HAP-1 (cell line): ENCODE measurements at regions not wholly inside any gene's neighbourhood (a gene's known extent, or its start where the extent isn't known, plus 50 kb on each side); places are given as distances from the start of the nearest gene placed in this dataset.
A peak's percentile ranks its signal among the peaks of the same experiment; 100 is the strongest.
"Not testable (repeated sequence)": the region's sequence is repeated elsewhere in the genome, so short reads cannot be mapped to it uniquely, and the experiment has no call there.

Experiments used
- DNase-seq, 2 experiments: peaks; one replicate each; pipeline ENCODE4 v3.0.0-alpha.2; 2016 to 2020; ENCODE audit warnings: low spot score in 2 of 2
- H3K27me3 ChIP-seq: fragments of 250-450 bp; sonication (Bioruptor Pico); 2 replicates; pipeline ENCODE4 v1.5.1; 2020; ENCODE audit warnings: low read depth, mild to moderate bottlenecking, moderate library complexity
- H3K36me3 ChIP-seq: fragments of 250-450 bp; sonication (Bioruptor Pico); replicated peaks from 2 replicates; pipeline ENCODE4 v1.5.1; 2020; ENCODE audit warnings: mild to moderate bottlenecking
- H3K4me1 ChIP-seq: fragments of 250-450 bp; sonication (Bioruptor Pico); 2 replicates; pipeline ENCODE4 v1.5.1; 2020; ENCODE audit warnings: mild to moderate bottlenecking
- H3K4me3 ChIP-seq: fragments of 250-450 bp; sonication (Bioruptor Pico); 2 replicates; pipeline ENCODE4 v1.5.1; 2020; ENCODE audit warnings: mild to moderate bottlenecking, moderate library complexity
- H3K9me3 ChIP-seq: fragments of 250-450 bp; sonication (Bioruptor Pico); 2 replicates; pipeline ENCODE4 v1.5.1; 2020; ENCODE audit warnings: mild to moderate bottlenecking, moderate library complexity
- in situ Hi-C: fragments of 300-500 bp; cut with MboI; formaldehyde crosslinking; loops from 3 replicates; pipeline ENCODE4 v1.14.3; 2020; ENCODE audit warnings: low sequenced_read_pairs, inconsistent platforms, mixed read lengths

GRCh38 chr4:179372746-179373145, 1930.5 kb upstream of the AGA start:
- Histone ChIP-seq H3K4me1 (no peaks in the 10 kb centered on the region), H3K4me3 (no peak overlapping the region), H3K27me3 (no peaks in the 10 kb centered on the region), H3K9me3 (no peaks in the 10 kb centered on the region), H3K36me3 (no peaks in the 10 kb centered on the region)
- DNase-seq: no peak
- in situ Hi-C loops: no loop called here

GRCh38 chr4:179378847-179379246, 1936.6 kb upstream of the AGA start:
- in situ Hi-C loops, H3K4me3 ChIP-seq, H3K4me1 ChIP-seq, H3K9me3 ChIP-seq, H3K36me3 ChIP-seq, H3K27me3 ChIP-seq, DNase-seq: not testable (repeated sequence)

GRCh38 chr4:179392787-179393186, 1950.5 kb upstream of the AGA start:
- Histone ChIP-seq H3K4me3 (no peak overlapping the region), H3K4me1 (no peaks in the 10 kb centered on the region), H3K36me3 (no peaks in the 10 kb centered on the region), H3K27me3 (no peaks in the 10 kb centered on the region), H3K9me3 (no peaks in the 10 kb centered on the region)
- in situ Hi-C loops: no loop called here
- DNase-seq: no peak

- in situ Hi-C loops: no loop called here
- Histone ChIP-seq H3K27me3 (no peaks in the 10 kb centered on the region), H3K9me3 (no peaks in the 10 kb centered on the region), H3K36me3 (no peaks in the 10 kb centered on the region), H3K4me1 (no peaks in the 10 kb centered on the region), H3K4me3 (no peak overlapping the region)
- DNase-seq: no peak
Observed at GRCh38 chr4:179398414-179398813, 1956.2 kb upstream of the AGA start.

GRCh38 chr4:179399054-179399782, 1957.0 kb upstream of the AGA start:
- Histone ChIP-seq H3K4me3 (no peak overlapping the region), H3K27me3 (no peaks in the 10 kb centered on the region), H3K36me3 (no peaks in the 10 kb centered on the region), H3K4me1 (no peaks in the 10 kb centered on the region), H3K9me3 (no peaks in the 10 kb centered on the region)
- in situ Hi-C loops: no loop called here
- no peak for DNase-seq

GRCh38 chr4:179415037-179415846, 1973.0 kb upstream of the AGA start:
- H3K4me1 ChIP-seq: peaks cover 9% of the 10 kb centered on the region; the same call in 1 of the 2 replicates
- no peaks in the 10 kb centered on the region for H3K27me3 ChIP-seq
- H3K4me3 ChIP-seq: no peak overlapping the region
- H3K36me3 ChIP-seq: no peaks in the 10 kb centered on the region
- DNase-seq: no peak
- in situ Hi-C loops: no loop called here
- H3K9me3 ChIP-seq: no peaks in the 10 kb centered on the region

- H3K4me3 ChIP-seq: no peak overlapping the region
- H3K9me3 ChIP-seq: no peaks in the 10 kb centered on the region
- DNase-seq: no peak
- peaks cover 9% of the 10 kb centered on the region; the same call in 1 of the 2 replicates for H3K4me1 ChIP-seq
- in situ Hi-C loops: no loop called here
- no peaks in the 10 kb centered on the region for H3K36me3 ChIP-seq
- H3K27me3 ChIP-seq: no peaks in the 10 kb centered on the region
Observed at GRCh38 chr4:179415847-179416223, 1973.6 kb upstream of the AGA start.

GRCh38 chr4:179417357-179417756, 1975.1 kb upstream of the AGA start:
- in situ Hi-C loops: no loop called here
- DNase-seq: no peak
- no peaks in the 10 kb centered on the region for H3K27me3 ChIP-seq
- peaks cover 9% of the 10 kb centered on the region; the same call in 1 of the 2 replicates for H3K4me1 ChIP-seq
- H3K4me3 ChIP-seq: no peak overlapping the region
- H3K36me3 ChIP-seq: no peaks in the 10 kb centered on the region
- no peaks in the 10 kb centered on the region for H3K9me3 ChIP-seq

GRCh38 chr4:179437962-179438361, 1995.7 kb upstream of the AGA start:
- in situ Hi-C loops: no loop called here
- Histone ChIP-seq H3K36me3 (no peaks in the 10 kb centered on the region), H3K27me3 (no peaks in the 10 kb centered on the region), H3K9me3 (no peaks in the 10 kb centered on the region), H3K4me1 (no peaks in the 10 kb centered on the region), H3K4me3 (no peak overlapping the region)
- no peak for DNase-seq

- H3K9me3 ChIP-seq: no peaks in the 10 kb centered on the region
- H3K4me1 ChIP-seq: no peaks in the 10 kb centered on the region
- DNase-seq: no peak
- H3K36me3 ChIP-seq: no peaks in the 10 kb centered on the region
- in situ Hi-C loops: no loop called here
- H3K4me3 ChIP-seq: no peak overlapping the region
- no peaks in the 10 kb centered on the region for H3K27me3 ChIP-seq
Observed at GRCh38 chr4:179441596-179441995, 1999.4 kb upstream of the AGA start.

GRCh38 chr4:179447308-179447707, 2005.1 kb upstream of the AGA start:
- in situ Hi-C loops: no loop called here
- Histone ChIP-seq H3K4me3 (no peak overlapping the region), H3K27me3 (no peaks in the 10 kb centered on the region), H3K4me1 (no peaks in the 10 kb centered on the region), H3K36me3 (no peaks in the 10 kb centered on the region), H3K9me3 (no peaks in the 10 kb centered on the region)
- no peak for DNase-seq

- H3K4me1 ChIP-seq: peaks cover 16% of the 10 kb centered on the region
- in situ Hi-C loops: no loop called here
- H3K27me3 ChIP-seq: no peaks in the 10 kb centered on the region
- DNase-seq: peak; percentile 58 to 88
- no peaks in the 10 kb centered on the region for H3K36me3 ChIP-seq
- no peak overlapping the region for H3K4me3 ChIP-seq
- no peaks in the 10 kb centered on the region for H3K9me3 ChIP-seq
Observed at GRCh38 chr4:179465131-179465797, 2023.0 kb upstream of the AGA start.

GRCh38 chr4:179467878-179468277, 2025.6 kb upstream of the AGA start:
- in situ Hi-C loops: no loop called here
- H3K36me3 ChIP-seq: no peaks in the 10 kb centered on the region

GRCh38 chr4:179472164-179472563, 2029.9 kb upstream of the AGA start:
- Histone ChIP-seq H3K4me3 (no peak overlapping the region), H3K4me1 (no peaks in the 10 kb centered on the region), H3K27me3 (no peaks in the 10 kb centered on the region), H3K9me3 (no peaks in the 10 kb centered on the region), H3K36me3 (no peaks in the 10 kb centered on the region)
- DNase-seq: no peak
- in situ Hi-C loops: no loop called here

More at GRCh38 chr4:179467878-179468277, 2025.6 kb upstream of the AGA start:
- H3K27me3 ChIP-seq: no peaks in the 10 kb centered on the region
- peaks cover 16% of the 10 kb centered on the region for H3K4me1 ChIP-seq
- DNase-seq: no peak
- no peaks in the 10 kb centered on the region for H3K9me3 ChIP-seq
- H3K4me3 ChIP-seq: no peak overlapping the region
